ENCODE measurements at regions not wholly inside any gene's neighbourhood (a gene's known extent, or its start where the extent isn't known, plus 50 kb on each side); places are given as distances from the start of the nearest gene placed in this dataset.

GRCh38 chr4:26141911-26142638 lies 178.7 kb upstream of the RBPJ start:
- no peak for DNase-seq

- DNase-seq, result no peak
Measured at GRCh38 chr4:26144526-26145155, 176.2 kb upstream of the RBPJ start.

- peak; percentile 76 for DNase-seq
Measured at GRCh38 chr4:26145212-26145611, 175.6 kb upstream of the RBPJ start.

- no peak for DNase-seq
Measured at GRCh38 chr4:26148927-26149326, 171.9 kb upstream of the RBPJ start.

- no peak for DNase-seq
Measured at GRCh38 chr4:26150948-26151347, 169.9 kb upstream of the RBPJ start.

- no peak for DNase-seq
Measured at GRCh38 chr4:26151615-26152014, 169.2 kb upstream of the RBPJ start.

GRCh38 chr4:26152056-26152455 lies 168.8 kb upstream of the RBPJ start:
- peak; percentile 2 for DNase-seq

- no peak for DNase-seq
Measured at GRCh38 chr4:26157541-26157940, 163.3 kb upstream of the RBPJ start.

- DNase-seq, result no peak
Measured at GRCh38 chr4:26160591-26160990, 160.2 kb upstream of the RBPJ start.

GRCh38 chr4:26161030-26161824 lies 159.6 kb upstream of the RBPJ start:
- no peak for DNase-seq

- DNase-seq, result no peak
Measured at GRCh38 chr4:26162101-26162500, 158.7 kb upstream of the RBPJ start.

GRCh38 chr4:26163425-26164362 lies 157.1 kb upstream of the RBPJ start:
- no peak for DNase-seq

- DNase-seq, result no peak
Measured at GRCh38 chr4:26171501-26171900, 149.3 kb upstream of the RBPJ start.

GRCh38 chr4:26171941-26172340 lies 148.9 kb upstream of the RBPJ start:
- no peak for DNase-seq

- DNase-seq, result no peak
Measured at GRCh38 chr4:26173619-26174018, 147.2 kb upstream of the RBPJ start.

- no peak for DNase-seq
Measured at GRCh38 chr4:26174027-26174426, 146.8 kb upstream of the RBPJ start.

GRCh38 chr4:26175006-26175786 lies 145.6 kb upstream of the RBPJ start:
- DNase-seq, result no peak

- no peak for DNase-seq
Measured at GRCh38 chr4:26175905-26176470, 144.8 kb upstream of the RBPJ start.

- DNase-seq, result no peak
Measured at GRCh38 chr4:26176598-26177149, 144.1 kb upstream of the RBPJ start.

GRCh38 chr4:26178854-26179253 lies 142.0 kb upstream of the RBPJ start:
- no peak for DNase-seq

- no peak for DNase-seq
Measured at GRCh38 chr4:26179316-26179760, 141.5 kb upstream of the RBPJ start.

Measured in NCI-H748 treated with DMSO at 0.1 percent for 48 hours (cell line).